B cell (primary cell): ENCODE measurements at regions not wholly inside any gene's neighbourhood (a gene's known extent, or its start where the extent isn't known, plus 50 kb on each side); places are given as distances from the start of the nearest gene placed in this dataset.

Experiments used
- ATAC-seq: fragments of 200-7000 bp; cut with Tn5 transposase; one replicate; pipeline ENCODE4 v1.10.0; 2021; ENCODE audit warnings: low read depth, mild to moderate bottlenecking, moderate number of reproducible peaks, moderate library complexity
- CTCF ChIA-PET: fragments of 350-600 bp; sonication (Branson Sonifier 250); formaldehyde crosslinking; loops from one replicate; lab custom pipeline; 2021; ENCODE audit warnings: antibody characterized with exemption, inconsistent platforms; lab: Charles Lee
- POLR2A ChIA-PET: fragments of 350-600 bp; sonication (Branson Sonifier 250); formaldehyde crosslinking; loops from one replicate; lab custom pipeline; 2021; ENCODE audit warnings: antibody characterized with exemption; lab: Charles Lee
- DNase-seq: peaks from one replicate; pipeline ENCODE4 v3.0.0; 2013
- H2AFZ ChIP-seq: 2 replicates; pipeline ENCODE4 v1.6.1; 2012; ENCODE audit warnings: mild to moderate bottlenecking, low read depth, low read length; ENCODE audit not compliant: insufficient read depth, poor library complexity, severe bottlenecking
- H3K27ac ChIP-seq, 2 donors: 1 replicate in 1 of 2; 2 replicates in 1 of 2; pipeline ENCODE4 v1.5.1; 2012 to 2013; ENCODE audit warnings: low read length in 2 of 2, mild to moderate bottlenecking in 2 of 2, moderate library complexity in 1 of 2
- H3K27me3 ChIP-seq, 4 experiments: fragments of 200-600 bp in 1 of 4; sonication (generic) in 1 of 4; replicated peaks in 1 of 4; 1 replicate in 2 of 4; 2 replicates in 2 of 4; pipeline versions ENCODE4 v1.6.1 to v1.7.0; 2013 to 2016; ENCODE audit warnings: low read length in 3 of 4, mild to moderate bottlenecking in 2 of 4, mixed read lengths in 1 of 4, moderate library complexity in 1 of 4; ENCODE audit not compliant: insufficient read depth in 4 of 4, control insufficient read depth in 3 of 4; ENCODE audit errors: control extremely low read depth in 1 of 4
- H3K36me3 ChIP-seq, 2 experiments: replicated peaks in 1 of 2; 1 replicate in 1 of 2; 2 replicates in 1 of 2; pipeline versions ENCODE4 v1.6.1 to v1.7.1; 2013; ENCODE audit warnings: low read length in 1 of 2; ENCODE audit not compliant: insufficient read depth in 2 of 2, control insufficient read depth in 1 of 2; ENCODE audit errors: control extremely low read depth in 1 of 2, extremely low read depth in 1 of 2
- H3K4me1 ChIP-seq, 2 donors: fragments of 200-600 bp in 1 of 2; sonication (generic) in 1 of 2; 1 replicate in 1 of 2; 2 replicates in 1 of 2; pipeline versions ENCODE4 v1.5.1 to v1.6.1; 2013 to 2017; ENCODE audit warnings: low read length in 2 of 2; ENCODE audit not compliant: control insufficient read depth in 2 of 2, insufficient read depth in 2 of 2
- H3K4me2 ChIP-seq: replicated peaks from 2 replicates; pipeline ENCODE3; 2012; ENCODE audit warnings: mild to moderate bottlenecking, low read depth, low read length; ENCODE audit not compliant: poor library complexity, severe bottlenecking
- H3K4me3 ChIP-seq, 5 experiments: fragments of 200-600 bp in 1 of 5; sonication (generic) in 1 of 5; 1 replicate in 3 of 5; 2 replicates in 2 of 5; pipeline versions ENCODE4 v1.5.1 to v1.7.0; 2011 to 2016; ENCODE audit warnings: low read length in 4 of 5, mild to moderate bottlenecking in 4 of 5, low read depth in 2 of 5, control low read depth in 1 of 5, moderate library complexity in 1 of 5; ENCODE audit not compliant: insufficient read depth in 1 of 5; ENCODE audit errors: control extremely low read depth in 1 of 5, extremely low read depth in 1 of 5
- H3K79me2 ChIP-seq: fragments of 200-600 bp; sonication (generic); one replicate; pipeline ENCODE4 v1.6.0; 2016; ENCODE audit warnings: low read length; ENCODE audit not compliant: control insufficient read depth, insufficient read depth
- H3K9ac ChIP-seq: fragments of 200-600 bp; sonication (generic); 2 replicates; pipeline ENCODE4 v1.6.1; 2017; ENCODE audit warnings: mild to moderate bottlenecking, low read length, moderate library complexity
- H3K9me3 ChIP-seq, 3 donors: one replicate each; pipeline versions ENCODE4 v1.6.1 to v1.7.1; 2013; ENCODE audit warnings: low read length in 2 of 3; ENCODE audit not compliant: control insufficient read depth in 2 of 3, insufficient read depth in 1 of 3; ENCODE audit errors: control extremely low read depth in 1 of 3
- H4K20me1 ChIP-seq: 2 replicates; pipeline ENCODE4 v1.6.0; 2012; ENCODE audit warnings: mild to moderate bottlenecking, low read length; ENCODE audit not compliant: insufficient read depth, control insufficient read depth, poor library complexity, severe bottlenecking
- H3K27ac Mint-ChIP-seq: one replicate; pipeline ENCODE4 v1.8.0; 2021; ENCODE audit warnings: mixed read lengths
- H3K27me3 Mint-ChIP-seq: one replicate; pipeline ENCODE4 v1.8.0; 2021; ENCODE audit warnings: mixed read lengths
- H3K4me1 Mint-ChIP-seq: one replicate; pipeline ENCODE4 v1.8.0; 2021; ENCODE audit warnings: mixed read lengths
- H3K4me3 Mint-ChIP-seq: one replicate; pipeline ENCODE4 v1.8.0; 2021; ENCODE audit warnings: mixed read lengths
- H3K9me3 Mint-ChIP-seq: one replicate; pipeline ENCODE4 v1.8.0; 2022; ENCODE audit warnings: mixed read lengths; ENCODE audit not compliant: insufficient read depth
- EZH2 ChIP-seq: IDR thresholded peaks from 2 replicates; pipeline ENCODE4 v1.6.1; 2012; ENCODE audit warnings: borderline replicate concordance, low read depth, mild to moderate bottlenecking, moderate library complexity, low read length; ENCODE audit not compliant: insufficient read depth, poor library complexity, severe bottlenecking
- WGBS: methylation state at CpG from one replicate; pipeline ENCODE4 v1.1.5; 2013; ENCODE audit warnings: missing lambda C conversion rate; ENCODE audit not compliant: insufficient coverage; 5-methylcytosine and 5-hydroxymethylcytosine counted together
- intact Hi-C: fragments of 100-400 bp; cut with micrococcal nuclease; formaldehyde crosslinking; loops from one replicate; pipeline ENCODE4 v1.10.0; 2022
- TF ChIP-seq, protein P1 (sequence below): fragments of 200-600 bp; IDR thresholded peaks from one replicate; pipeline ENCODE4 v1.8.0; 2022; ENCODE audit warnings: antibody characterized with exemption, mild to moderate bottlenecking

DNA sequence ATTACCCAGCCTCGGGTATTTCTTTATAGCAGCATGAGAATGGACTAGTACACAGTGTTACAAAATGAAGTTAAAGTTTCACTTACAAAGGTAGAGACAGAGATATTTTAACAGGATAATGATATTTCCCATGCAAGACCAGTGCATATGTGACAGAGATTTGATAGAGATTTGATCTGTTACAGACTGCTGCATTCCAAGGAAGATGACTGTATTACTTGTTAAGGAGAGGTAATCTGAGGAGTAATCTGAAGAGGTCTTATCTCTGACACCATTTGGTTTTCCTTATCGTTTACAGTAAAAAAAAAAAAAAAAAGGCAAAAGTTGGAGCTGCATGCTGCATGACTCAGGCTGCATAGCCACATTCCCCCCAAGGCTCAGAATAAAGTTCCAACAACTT lies 289.6 kb downstream of the POM121L12 start:
- Histone ChIP-seq H4K20me1 (no peaks in the 10 kb centered on the region), H3K79me2 (no peaks in the 10 kb centered on the region), H3K4me3 (no peak overlapping the region), H3K36me3 (no peaks in the 10 kb centered on the region), H3K9ac (no peak overlapping the region), H2AFZ (no peak overlapping the region), H3K27me3 (no peaks in the 10 kb centered on the region), H3K4me1 (no peaks in the 10 kb centered on the region), H3K9me3 (no peaks in the 10 kb centered on the region), H3K4me2 (no peak overlapping the region), H3K27ac (no peak overlapping the region)
- ChIA-PET CTCF (no interaction called here), POLR2A (no interaction called here)
- no CpG with 5 or more reads among the region's 2 CpGs for WGBS
- H3K4me1 Mint-ChIP-seq: no peaks in the 10 kb centered on the region
- no peak overlapping the region for H3K4me3 Mint-ChIP-seq
- H3K27ac Mint-ChIP-seq: no peak overlapping the region
- intact Hi-C loops: no loop called here
- H3K9me3 Mint-ChIP-seq: peaks cover 4% of the 10 kb centered on the region
- DNase-seq (no peak), ATAC-seq (no peak)
- no peaks in the 10 kb centered on the region for H3K27me3 Mint-ChIP-seq
- TF ChIP-seq, protein P1, sequence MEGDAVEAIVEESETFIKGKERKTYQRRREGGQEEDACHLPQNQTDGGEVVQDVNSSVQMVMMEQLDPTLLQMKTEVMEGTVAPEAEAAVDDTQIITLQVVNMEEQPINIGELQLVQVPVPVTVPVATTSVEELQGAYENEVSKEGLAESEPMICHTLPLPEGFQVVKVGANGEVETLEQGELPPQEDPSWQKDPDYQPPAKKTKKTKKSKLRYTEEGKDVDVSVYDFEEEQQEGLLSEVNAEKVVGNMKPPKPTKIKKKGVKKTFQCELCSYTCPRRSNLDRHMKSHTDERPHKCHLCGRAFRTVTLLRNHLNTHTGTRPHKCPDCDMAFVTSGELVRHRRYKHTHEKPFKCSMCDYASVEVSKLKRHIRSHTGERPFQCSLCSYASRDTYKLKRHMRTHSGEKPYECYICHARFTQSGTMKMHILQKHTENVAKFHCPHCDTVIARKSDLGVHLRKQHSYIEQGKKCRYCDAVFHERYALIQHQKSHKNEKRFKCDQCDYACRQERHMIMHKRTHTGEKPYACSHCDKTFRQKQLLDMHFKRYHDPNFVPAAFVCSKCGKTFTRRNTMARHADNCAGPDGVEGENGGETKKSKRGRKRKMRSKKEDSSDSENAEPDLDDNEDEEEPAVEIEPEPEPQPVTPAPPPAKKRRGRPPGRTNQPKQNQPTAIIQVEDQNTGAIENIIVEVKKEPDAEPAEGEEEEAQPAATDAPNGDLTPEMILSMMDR: no peak
- TF ChIP-seq EZH2: no peak

DNA sequence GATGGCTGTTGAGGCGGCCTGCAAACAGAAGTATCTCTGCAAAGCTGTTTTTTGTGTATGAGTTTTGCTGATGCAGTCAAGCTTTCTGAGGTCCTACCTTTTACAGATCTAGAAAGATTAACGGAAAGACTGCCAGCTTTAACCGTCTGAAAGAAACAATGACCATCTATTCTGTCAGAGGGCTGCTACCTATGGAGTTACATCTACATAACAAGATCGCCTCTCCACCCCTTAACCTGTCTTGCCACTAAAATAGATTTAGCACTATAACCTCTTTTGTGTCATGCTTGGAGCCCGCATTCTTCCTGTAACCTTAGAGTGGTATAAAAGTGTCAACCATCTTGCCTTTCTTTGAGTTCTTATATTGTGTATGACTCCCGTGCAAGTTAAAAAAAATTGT lies 291.2 kb downstream of the POM121L12 start:
- ATAC-seq: no peak
- Histone ChIP-seq H3K9ac (no peak overlapping the region), H2AFZ (no peak overlapping the region), H3K4me1 (no peaks in the 10 kb centered on the region), H3K4me3 (no peak overlapping the region), H3K4me2 (no peak overlapping the region), H3K27me3 (no peaks in the 10 kb centered on the region), H4K20me1 (no peaks in the 10 kb centered on the region), H3K9me3 (no peaks in the 10 kb centered on the region), H3K79me2 (no peaks in the 10 kb centered on the region), H3K36me3 (no peaks in the 10 kb centered on the region), H3K27ac (no peak overlapping the region)
- ChIA-PET CTCF (no interaction called here), POLR2A (no interaction called here)
- Mint-ChIP-seq H3K27me3 (no peaks in the 10 kb centered on the region), H3K9me3 (peaks cover 4% of the 10 kb centered on the region), H3K4me1 (no peaks in the 10 kb centered on the region), H3K27ac (no peak overlapping the region), H3K4me3 (no peak overlapping the region)
- DNase-seq: no peak
- TF ChIP-seq, protein P1: no peak
- TF ChIP-seq EZH2: no peak
- 69% methylated on average over 2 of the region's 6 CpGs for WGBS
- intact Hi-C loops: no loop called here
